NCI-H1436 treated with DMSO at 0.1 percent for 48 hours (cell line): ENCODE measurements at regions not wholly inside any gene's neighbourhood (a gene's known extent, or its start where the extent isn't known, plus 50 kb on each side); places are given as distances from the start of the nearest gene placed in this dataset.
"Not testable (repeated sequence)": the region's sequence is repeated elsewhere in the genome, so short reads cannot be mapped to it uniquely, and the experiment has no call there.

Source experiments
- DNase-seq: peaks from one replicate; lab custom pipeline; 2025; lab: John Stamatoyannopoulos, UW

- DNase-seq: no peak
Observed at GRCh38 chr4:159828687-159829086, 725.8 kb downstream of the RAPGEF2 start.

GRCh38 chr4:159829184-159829583, 726.3 kb downstream of the RAPGEF2 start:
- DNase-seq: no peak

DNA sequence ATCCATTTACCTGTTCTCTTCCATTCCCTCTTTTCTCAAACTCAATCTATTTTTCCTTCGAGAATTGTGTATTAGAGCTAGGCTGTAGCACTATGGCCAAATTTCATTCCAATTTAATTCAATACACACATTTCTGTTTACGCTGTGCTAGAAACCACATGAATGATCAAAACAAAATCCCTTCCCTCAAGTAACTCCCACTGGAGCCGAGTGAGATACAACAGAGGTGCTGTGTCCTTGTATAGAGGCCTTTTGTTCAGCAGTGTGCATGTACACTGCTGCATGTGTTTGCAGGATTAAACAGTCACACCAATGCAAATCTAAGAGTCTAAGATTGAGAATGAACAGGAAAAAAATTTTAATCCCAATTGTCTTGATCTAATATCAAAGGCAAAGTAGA, 734.2 kb downstream of the RAPGEF2 start:
- no peak for DNase-seq

DNA sequence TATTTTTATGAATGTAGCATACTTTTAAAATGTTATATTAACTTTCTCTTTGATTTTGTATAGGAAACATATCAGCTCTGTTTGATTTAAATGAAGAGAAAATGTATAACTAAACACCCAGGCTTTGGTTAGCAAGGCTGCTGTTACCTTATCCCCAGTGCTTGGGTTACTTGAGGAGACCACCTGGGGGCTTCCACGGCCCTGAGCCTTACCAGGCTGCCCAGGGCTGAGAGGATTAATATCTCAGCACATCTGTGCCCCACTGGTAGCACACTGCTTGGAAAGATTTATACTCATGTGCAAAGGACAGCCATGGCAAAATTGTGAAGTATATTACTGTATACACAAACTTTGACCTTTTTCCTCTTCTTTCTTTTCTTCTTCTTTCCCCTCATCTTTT, 752.9 kb downstream of the RAPGEF2 start:
- DNase-seq: no peak

DNA sequence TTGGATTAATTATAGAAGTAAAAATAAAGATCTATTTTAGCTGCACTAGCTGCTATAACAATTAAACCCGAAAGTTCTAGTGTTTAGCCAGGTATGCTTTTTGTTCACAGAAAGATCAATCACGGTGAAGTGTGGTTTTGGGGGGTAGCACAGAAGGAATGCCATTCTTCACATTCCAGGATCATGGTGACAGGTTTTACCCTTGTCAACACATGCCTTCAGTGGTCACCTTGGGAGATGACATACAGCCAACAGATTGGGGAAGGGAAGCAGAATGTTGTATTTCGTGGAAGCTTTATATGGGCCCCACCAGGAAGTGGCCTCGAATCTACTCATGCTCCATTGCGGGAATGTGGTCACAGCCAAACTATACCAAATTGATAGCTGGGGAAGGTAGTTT, 753.6 kb downstream of the RAPGEF2 start:
- no peak for DNase-seq

DNA sequence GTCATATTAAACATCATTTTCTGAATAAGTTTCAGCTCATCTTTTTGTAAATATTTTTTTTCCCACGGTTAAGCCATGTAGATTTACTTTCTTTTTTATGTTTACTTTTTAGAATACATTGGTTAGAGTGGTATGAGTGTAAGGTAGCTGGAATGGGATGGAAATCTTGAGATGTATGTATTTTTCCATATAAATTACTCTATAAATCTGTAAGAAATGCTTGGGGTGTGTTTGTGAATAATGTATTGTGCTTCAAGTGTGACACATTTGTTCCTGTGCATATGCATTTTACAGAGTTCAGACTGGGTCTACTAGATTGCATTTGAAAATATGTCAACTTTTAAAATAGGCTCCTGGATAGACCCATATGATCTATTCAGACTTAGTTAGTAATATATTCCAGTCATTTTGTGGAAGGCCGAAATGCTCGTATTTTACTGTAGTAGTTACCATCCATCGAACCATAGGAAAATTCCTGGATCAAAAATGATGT, 756.8 kb downstream of the RAPGEF2 start:
- DNase-seq: no peak

- DNase-seq: no peak
Observed at GRCh38 chr4:159860945-159861344, 758.1 kb downstream of the RAPGEF2 start.

DNA sequence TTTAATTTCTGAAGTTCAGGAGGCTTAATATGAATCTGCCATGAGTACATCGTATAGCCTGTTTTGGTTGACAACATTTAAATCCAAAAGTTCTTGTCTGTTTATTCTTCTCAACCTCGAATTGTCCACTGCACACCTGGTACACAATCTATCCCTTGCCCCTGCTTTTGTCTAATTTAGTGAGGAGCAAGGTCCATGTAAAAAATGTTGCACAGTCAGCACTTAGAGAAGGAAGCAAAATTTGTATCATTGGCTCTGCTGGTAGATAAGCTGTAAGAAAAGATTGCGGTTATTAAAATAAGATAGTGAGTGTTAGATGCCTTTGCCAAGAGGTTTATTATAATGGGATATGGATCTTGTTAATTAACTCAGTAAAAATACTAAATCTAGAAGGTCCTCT, 761.5 kb downstream of the RAPGEF2 start:
- DNase-seq: no peak

GRCh38 chr4:159867673-159868072, 764.8 kb downstream of the RAPGEF2 start:
- no peak for DNase-seq

DNA sequence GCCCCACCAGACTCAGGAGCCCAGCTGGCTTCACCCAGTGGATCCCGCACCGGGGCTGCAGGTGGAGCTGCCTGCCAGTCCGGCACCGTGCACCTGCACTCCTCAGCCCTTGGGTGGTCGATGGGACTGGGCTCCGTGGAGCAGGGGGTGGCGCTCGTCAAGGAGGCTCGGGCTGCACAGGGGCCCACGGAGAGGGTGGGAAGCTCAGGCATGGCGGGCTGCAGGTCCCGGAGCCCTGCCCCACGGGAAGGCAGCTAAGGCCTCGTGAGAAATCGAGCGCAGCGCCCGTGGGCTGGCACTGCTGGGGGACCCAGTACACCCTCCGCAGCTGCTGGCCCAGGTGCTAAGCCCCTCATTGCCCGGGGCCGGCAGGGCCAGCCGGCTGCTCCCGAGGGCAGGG, 766.1 kb downstream of the RAPGEF2 start:
- not testable (repeated sequence) for DNase-seq

GRCh38 chr4:159871141-159871540, 768.3 kb downstream of the RAPGEF2 start:
- DNase-seq: no peak

DNA sequence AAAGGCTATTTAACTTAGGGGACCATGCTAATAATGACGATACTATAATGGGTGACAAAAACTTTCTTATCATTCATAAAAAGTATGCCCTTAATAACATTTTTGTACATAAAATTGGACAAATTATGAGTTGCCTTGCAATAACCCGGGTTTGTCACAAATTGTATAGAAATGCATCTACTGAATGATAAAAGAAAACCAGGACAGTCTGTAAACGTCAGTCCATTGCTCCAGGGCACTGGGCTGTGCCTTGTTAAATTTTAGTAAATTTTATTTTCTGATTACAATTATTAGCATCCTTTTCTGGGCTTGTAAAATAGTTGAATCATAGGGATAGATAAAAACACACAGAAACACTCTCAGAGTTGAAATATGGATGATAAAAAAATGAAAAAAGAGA, 778.3 kb downstream of the RAPGEF2 start:
- no peak for DNase-seq

- DNase-seq: no peak
Observed at GRCh38 chr4:159884989-159885388, 782.1 kb downstream of the RAPGEF2 start.

DNA sequence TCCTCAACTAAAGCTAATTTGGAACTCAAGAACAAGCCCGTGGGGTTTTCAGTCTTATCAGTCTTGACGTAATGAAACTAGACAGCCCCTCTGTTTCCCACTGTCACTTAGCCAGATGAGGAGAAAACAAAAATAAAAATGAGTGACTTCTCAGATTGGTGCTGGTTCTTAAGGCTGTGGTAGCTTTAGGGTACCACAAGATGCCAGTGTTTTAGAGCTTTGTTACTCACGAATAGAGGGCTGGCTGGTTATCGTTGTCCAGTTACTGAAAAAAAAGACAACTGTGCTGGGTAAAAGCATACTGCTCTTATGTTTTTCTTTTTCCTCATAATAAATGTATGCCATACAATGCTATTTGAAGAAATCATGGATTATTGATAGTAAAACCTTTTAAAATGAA, 796.7 kb downstream of the RAPGEF2 start:
- no peak for DNase-seq

DNA sequence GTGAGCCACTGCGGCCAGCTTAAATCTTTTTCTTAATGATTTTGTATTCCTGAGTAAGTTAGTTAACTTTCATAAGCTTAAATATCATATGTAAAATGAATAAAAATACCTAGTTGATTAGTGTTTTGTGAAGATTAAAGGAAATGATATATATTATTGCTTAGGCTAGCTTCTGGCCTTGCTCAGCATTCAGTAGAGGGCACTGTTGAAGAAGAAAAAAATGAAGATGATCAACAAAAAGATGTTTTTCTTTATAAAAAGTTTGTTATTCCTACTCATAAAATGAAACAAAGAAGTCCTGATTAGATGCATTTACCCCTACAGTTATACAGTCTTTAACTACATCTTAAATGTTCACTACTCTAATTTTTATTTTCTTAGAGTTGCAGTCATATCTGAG, 797.7 kb downstream of the RAPGEF2 start:
- no peak for DNase-seq

- no peak for DNase-seq
Observed at GRCh38 chr4:159902648-159903047, 799.8 kb downstream of the RAPGEF2 start.

- DNase-seq: no peak
Observed at GRCh38 chr4:159904906-159905305, 802.0 kb downstream of the RAPGEF2 start.

- DNase-seq: no peak
Observed at GRCh38 chr4:159906051-159906450, 803.2 kb downstream of the RAPGEF2 start.

DNA sequence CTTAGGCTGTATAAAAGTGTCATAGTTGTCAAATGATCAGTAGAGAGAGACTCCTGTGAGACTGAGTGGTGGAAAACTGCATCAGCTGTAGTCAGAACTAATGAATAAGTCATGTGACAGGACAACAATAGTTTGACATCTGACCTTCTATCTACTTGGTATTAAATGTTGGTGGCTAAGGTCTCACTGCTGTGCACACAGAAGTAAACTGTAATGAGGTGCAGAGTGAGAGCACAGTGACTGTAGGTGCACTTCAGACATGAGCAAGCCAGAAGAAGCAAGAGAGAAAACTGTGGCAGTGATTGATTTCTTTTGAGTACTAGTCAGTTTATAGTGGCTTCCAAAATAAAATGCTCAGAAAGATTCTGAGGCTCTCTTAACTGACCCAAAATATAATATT, 803.6 kb downstream of the RAPGEF2 start:
- no peak for DNase-seq

- DNase-seq: no peak
Observed at GRCh38 chr4:159910721-159911120, 807.8 kb downstream of the RAPGEF2 start.

- no peak for DNase-seq
Observed at GRCh38 chr4:159922119-159922518, 819.2 kb downstream of the RAPGEF2 start.

- DNase-seq: no peak
Observed at GRCh38 chr4:159925770-159926169, 822.9 kb downstream of the RAPGEF2 start.

DNA sequence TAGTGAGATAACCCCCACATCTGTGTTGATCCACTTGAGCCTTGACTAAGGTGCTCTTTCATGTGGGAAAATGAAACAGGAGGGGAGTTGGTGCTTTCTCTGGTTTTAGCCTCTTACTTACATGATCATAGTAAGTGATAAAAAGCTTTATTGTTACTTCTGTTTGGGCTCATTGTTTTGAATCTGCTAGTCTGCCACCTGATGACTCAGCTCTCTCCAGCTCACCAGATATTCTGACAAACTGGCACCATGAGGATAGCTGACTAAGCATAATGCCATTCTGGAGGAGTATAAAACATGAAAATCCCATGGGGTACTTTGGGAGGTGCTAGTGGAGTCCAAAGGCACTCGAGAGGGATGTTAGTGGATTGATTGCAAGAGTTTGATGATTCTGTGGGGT, 824.0 kb downstream of the RAPGEF2 start:
- no peak for DNase-seq

- DNase-seq: no peak
Observed at GRCh38 chr4:159927781-159928180, 824.9 kb downstream of the RAPGEF2 start.

DNA sequence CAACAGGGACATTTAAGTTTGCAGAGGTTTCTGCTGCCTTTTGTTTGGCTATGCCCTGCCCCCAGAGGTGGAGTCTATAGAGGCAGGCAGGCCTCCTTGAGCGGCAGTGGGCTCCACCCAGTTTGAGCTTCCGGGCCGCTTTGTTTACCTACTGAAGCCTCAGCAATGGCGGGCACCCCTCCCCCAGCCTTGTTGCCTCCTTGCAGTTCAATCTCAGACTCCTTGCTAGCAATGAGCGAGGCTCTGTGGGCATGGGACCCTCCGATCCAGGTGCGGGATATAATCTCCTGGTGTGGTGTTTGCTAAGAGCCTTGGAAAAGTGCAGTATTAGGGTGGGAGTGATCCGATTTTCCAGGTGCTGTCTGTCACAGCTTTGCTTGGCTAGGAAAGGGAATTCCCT, 831.7 kb downstream of the RAPGEF2 start:
- DNase-seq: not testable (repeated sequence)
